Tibial nerve (tissue), 4 donors: ENCODE measurements at regions not wholly inside any gene's neighbourhood (a gene's known extent, or its start where the extent isn't known, plus 50 kb on each side); places are given as distances from the start of the nearest gene placed in this dataset.

Experiments
- CTCF ChIP-seq, 5 experiments: fragments of 200-600 bp in 3 of 5; fragments of 450-650 bp in 2 of 5; sonication (generic) in 3 of 5; IDR thresholded peaks; one replicate each; pipeline ENCODE4 v1.5.1; 2016 to 2019; ENCODE audit warnings: antibody characterized with exemption in 5 of 5, mild to moderate bottlenecking in 3 of 5, moderate library complexity in 2 of 5
- EP300 ChIP-seq, 2 donors: sonication (generic); formaldehyde crosslinking; IDR thresholded peaks; one replicate each; pipeline ENCODE4 v1.6.1; 2017; ENCODE audit warnings: antibody characterized with exemption in 2 of 2, mild to moderate bottlenecking in 1 of 2
- POLR2A ChIP-seq, 2 donors: fragments of 450-650 bp; IDR thresholded peaks; one replicate each; pipeline ENCODE4 v1.6.1; 2017; ENCODE audit warnings: antibody characterized with exemption in 2 of 2, mild to moderate bottlenecking in 2 of 2, moderate library complexity in 2 of 2

- no peak for TF ChIP-seq CTCF (IDR thresholded peaks at IDR 0.05)
- no peak for TF ChIP-seq EP300 (IDR thresholded peaks at IDR 0.05)
- TF ChIP-seq POLR2A (IDR thresholded peaks at IDR 0.05) = no peak
Observed at GRCh38 chr5:107269256-107269655, 401.5 kb downstream of the EFNA5 start.
